SK-N-SH treated with all-trans-retinoic acid at 6 μM for 48 hours (cell line): ENCODE measurements at regions not wholly inside any gene's neighbourhood (a gene's known extent, or its start where the extent isn't known, plus 50 kb on each side); places are given as distances from the start of the nearest gene placed in this dataset.

Experiments
- ATAC-seq: fragments of 200-7000 bp; cut with Tn5 transposase; 3 replicates; pipeline ENCODE4 v1.9.1; 2020; ENCODE audit warnings: mild to moderate bottlenecking, moderate library complexity
- ARNTL ChIP-seq: fragments of 450-650 bp; formaldehyde crosslinking; IDR thresholded peaks from 2 replicates; pipeline ENCODE4 v1.5.0; 2020; ENCODE audit warnings: low read depth, mild to moderate bottlenecking, moderate library complexity, borderline replicate concordance
- BACH2 ChIP-seq: fragments of 250-450 bp; sonication (Bioruptor Pico); IDR thresholded peaks from 2 replicates; pipeline ENCODE4 v1.9.0; 2021; ENCODE audit warnings: mild to moderate bottlenecking, borderline replicate concordance
- CSDC2 ChIP-seq: fragments of 250-450 bp; sonication (Bioruptor Pico); IDR thresholded peaks from 2 replicates; pipeline ENCODE4 v1.5.0; 2020; ENCODE audit warnings: mild to moderate bottlenecking, moderate library complexity
- CSRNP3 ChIP-seq: fragments of 250-450 bp; sonication (Bioruptor Pico); IDR thresholded peaks from 2 replicates; pipeline ENCODE4 v1.5.1; 2021; ENCODE audit warnings: mild to moderate bottlenecking, moderate library complexity
- ESRRG ChIP-seq: fragments of 250-450 bp; sonication (Bioruptor Pico); IDR thresholded peaks from 2 replicates; pipeline ENCODE4 v1.6.1; 2021; ENCODE audit warnings: mild to moderate bottlenecking
- GLIS3 ChIP-seq: fragments of 250-450 bp; sonication (Bioruptor Pico); IDR thresholded peaks from 2 replicates; pipeline ENCODE4 v1.5.0; 2020; ENCODE audit warnings: mild to moderate bottlenecking, moderate library complexity
- ISL1 ChIP-seq: fragments of 250-450 bp; sonication (Bioruptor Pico); IDR thresholded peaks from 2 replicates; pipeline ENCODE4 v2.1.2; 2022; ENCODE audit warnings: mild to moderate bottlenecking, moderate library complexity
- OSR1 ChIP-seq: fragments of 250-450 bp; sonication (Bioruptor Pico); IDR thresholded peaks from 2 replicates; pipeline ENCODE4 v1.8.0; 2022; ENCODE audit warnings: moderate library complexity, mild to moderate bottlenecking, inconsistent platforms
- PPARA ChIP-seq: fragments of 250-450 bp; sonication (Bioruptor Pico); IDR thresholded peaks from 2 replicates; pipeline ENCODE4 v1.5.0; 2020; ENCODE audit warnings: mild to moderate bottlenecking, borderline replicate concordance
- RARB ChIP-seq: fragments of 250-450 bp; sonication (Bioruptor Pico); IDR thresholded peaks from 2 replicates; pipeline ENCODE4 v1.8.0; 2021; ENCODE audit warnings: mild to moderate bottlenecking, moderate library complexity
- TCF4 ChIP-seq: fragments of 250-450 bp; sonication (Bioruptor Pico); IDR thresholded peaks from 2 replicates; pipeline ENCODE4 v1.8.0; 2021; ENCODE audit warnings: mild to moderate bottlenecking, moderate library complexity, borderline replicate concordance
- TOX ChIP-seq: fragments of 250-450 bp; sonication (Bioruptor Pico); IDR thresholded peaks from 2 replicates; pipeline ENCODE4 v1.8.0; 2021; ENCODE audit warnings: mild to moderate bottlenecking, moderate library complexity, borderline replicate concordance
- ZC3H10 ChIP-seq: fragments of 250-450 bp; sonication (Bioruptor Pico); IDR thresholded peaks from 2 replicates; pipeline ENCODE4 v1.5.1; 2021; ENCODE audit warnings: mild to moderate bottlenecking, moderate library complexity
- ZFP3 ChIP-seq: fragments of 250-450 bp; sonication (Bioruptor Pico); IDR thresholded peaks from 2 replicates; pipeline ENCODE4 v1.5.0; 2020; ENCODE audit warnings: mild to moderate bottlenecking, moderate library complexity
- ZNF565 ChIP-seq: fragments of 450-650 bp; formaldehyde crosslinking; conservative IDR thresholded peaks from 2 replicates; pipeline ENCODE4 v1.5.0; 2020; ENCODE audit warnings: low read depth, mild to moderate bottlenecking, moderate library complexity
- ZNF70 ChIP-seq: fragments of 450-650 bp; formaldehyde crosslinking; IDR thresholded peaks from 2 replicates; pipeline ENCODE4 v1.5.0; 2020; ENCODE audit warnings: mild to moderate bottlenecking, moderate library complexity
- ZNF8 ChIP-seq: fragments of 450-650 bp; formaldehyde crosslinking; IDR thresholded peaks from 2 replicates; pipeline ENCODE4 v1.5.0; 2020; ENCODE audit warnings: mild to moderate bottlenecking, moderate library complexity
- TF ChIP-seq, protein P1 (sequence below): fragments of 250-450 bp; sonication (Bioruptor Pico); IDR thresholded peaks from 2 replicates; pipeline ENCODE4 v1.5.1; 2020; ENCODE audit warnings: low read depth, mild to moderate bottlenecking, moderate library complexity
- TF ChIP-seq, protein P2 (sequence below): fragments of 250-450 bp; sonication (Bioruptor Pico); IDR thresholded peaks from 2 replicates; pipeline ENCODE4 v1.5.0; 2020; ENCODE audit warnings: mild to moderate bottlenecking, moderate library complexity
- TF ChIP-seq, protein P3 (sequence below): fragments of 250-450 bp; sonication (Bioruptor Pico); IDR thresholded peaks from 2 replicates; pipeline ENCODE4 v1.8.0; 2021; ENCODE audit warnings: low read depth, mild to moderate bottlenecking, moderate library complexity, borderline replicate concordance
- TF ChIP-seq, protein P4 (sequence below): fragments of 250-450 bp; sonication (Bioruptor Pico); IDR thresholded peaks from 2 replicates; pipeline ENCODE4 v1.8.0; 2020; ENCODE audit warnings: mild to moderate bottlenecking, moderate library complexity, borderline replicate concordance

DNA sequence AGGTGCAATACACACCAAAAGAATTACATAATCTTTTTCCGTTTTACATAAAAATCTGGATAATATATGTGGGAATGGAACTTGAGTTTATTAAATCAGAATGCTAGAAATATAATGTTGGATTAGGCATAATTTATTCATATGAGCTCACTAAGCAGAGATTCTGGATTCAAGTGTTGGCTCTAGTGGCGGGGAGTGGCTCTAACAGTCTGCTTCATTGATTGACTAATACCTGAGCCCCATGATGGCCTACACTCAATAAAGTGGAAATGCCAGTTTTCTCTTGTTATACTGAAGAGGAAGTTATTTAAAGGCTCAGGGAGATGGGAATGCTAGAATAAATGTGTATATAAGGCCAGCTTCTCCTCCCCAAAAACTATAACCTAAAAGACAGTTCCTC, 285.5 kb upstream of the MOCS1 start:
- no peak for ATAC-seq
- TF ChIP-seq ESRRG: no peak
- TF ChIP-seq, all 23 proteins: peak for 0

DNA sequence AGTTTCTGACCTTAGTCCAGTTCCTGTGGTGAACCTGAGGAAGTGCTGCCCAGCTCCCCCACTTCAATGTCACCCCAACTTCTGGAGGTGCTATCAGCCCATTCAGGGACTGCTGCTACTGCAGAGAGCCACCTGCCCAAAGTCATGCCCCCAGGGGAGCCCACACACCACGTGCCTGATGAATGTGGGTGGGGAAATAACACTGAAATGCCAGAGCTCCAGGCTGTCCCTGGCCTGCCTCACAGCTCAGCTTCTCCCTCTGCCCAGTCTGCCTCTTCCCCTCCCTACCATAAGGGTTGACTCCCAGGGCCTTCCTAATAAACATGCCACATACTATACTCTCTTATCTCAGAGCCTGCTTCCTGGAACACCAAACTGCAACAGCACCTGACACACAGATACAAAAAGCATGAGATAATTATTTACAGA, 276.4 kb upstream of the MOCS1 start:
- ATAC-seq: no peak
- no peak for TF ChIP-seq BACH2 (CRISPR knock-in tag)
- no peak for TF ChIP-seq ISL1 (CRISPR knock-in tag)
- no peak for TF ChIP-seq OSR1 (CRISPR knock-in tag)
- no peak for TF ChIP-seq TOX (CRISPR knock-in tag)
- no peak for TF ChIP-seq CSDC2
- TF ChIP-seq ZNF565 (CRISPR knock-in tag): no peak
- no peak for TF ChIP-seq ZFP3 (CRISPR knock-in tag)
- TF ChIP-seq GLIS3: no peak
- no peak for TF ChIP-seq PPARA (CRISPR knock-in tag)
- no peak for TF ChIP-seq ARNTL (CRISPR knock-in tag)
- TF ChIP-seq, protein P1, sequence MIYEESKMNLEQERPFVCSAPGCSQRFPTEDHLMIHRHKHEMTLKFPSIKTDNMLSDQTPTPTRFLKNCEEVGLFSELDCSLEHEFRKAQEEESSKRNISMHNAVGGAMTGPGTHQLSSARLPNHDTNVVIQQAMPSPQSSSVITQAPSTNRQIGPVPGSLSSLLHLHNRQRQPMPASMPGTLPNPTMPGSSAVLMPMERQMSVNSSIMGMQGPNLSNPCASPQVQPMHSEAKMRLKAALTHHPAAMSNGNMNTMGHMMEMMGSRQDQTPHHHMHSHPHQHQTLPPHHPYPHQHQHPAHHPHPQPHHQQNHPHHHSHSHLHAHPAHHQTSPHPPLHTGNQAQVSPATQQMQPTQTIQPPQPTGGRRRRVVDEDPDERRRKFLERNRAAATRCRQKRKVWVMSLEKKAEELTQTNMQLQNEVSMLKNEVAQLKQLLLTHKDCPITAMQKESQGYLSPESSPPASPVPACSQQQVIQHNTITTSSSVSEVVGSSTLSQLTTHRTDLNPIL (CRISPR knock-in tag): no peak
- TF ChIP-seq TCF4: no peak
- TF ChIP-seq, protein P2, sequence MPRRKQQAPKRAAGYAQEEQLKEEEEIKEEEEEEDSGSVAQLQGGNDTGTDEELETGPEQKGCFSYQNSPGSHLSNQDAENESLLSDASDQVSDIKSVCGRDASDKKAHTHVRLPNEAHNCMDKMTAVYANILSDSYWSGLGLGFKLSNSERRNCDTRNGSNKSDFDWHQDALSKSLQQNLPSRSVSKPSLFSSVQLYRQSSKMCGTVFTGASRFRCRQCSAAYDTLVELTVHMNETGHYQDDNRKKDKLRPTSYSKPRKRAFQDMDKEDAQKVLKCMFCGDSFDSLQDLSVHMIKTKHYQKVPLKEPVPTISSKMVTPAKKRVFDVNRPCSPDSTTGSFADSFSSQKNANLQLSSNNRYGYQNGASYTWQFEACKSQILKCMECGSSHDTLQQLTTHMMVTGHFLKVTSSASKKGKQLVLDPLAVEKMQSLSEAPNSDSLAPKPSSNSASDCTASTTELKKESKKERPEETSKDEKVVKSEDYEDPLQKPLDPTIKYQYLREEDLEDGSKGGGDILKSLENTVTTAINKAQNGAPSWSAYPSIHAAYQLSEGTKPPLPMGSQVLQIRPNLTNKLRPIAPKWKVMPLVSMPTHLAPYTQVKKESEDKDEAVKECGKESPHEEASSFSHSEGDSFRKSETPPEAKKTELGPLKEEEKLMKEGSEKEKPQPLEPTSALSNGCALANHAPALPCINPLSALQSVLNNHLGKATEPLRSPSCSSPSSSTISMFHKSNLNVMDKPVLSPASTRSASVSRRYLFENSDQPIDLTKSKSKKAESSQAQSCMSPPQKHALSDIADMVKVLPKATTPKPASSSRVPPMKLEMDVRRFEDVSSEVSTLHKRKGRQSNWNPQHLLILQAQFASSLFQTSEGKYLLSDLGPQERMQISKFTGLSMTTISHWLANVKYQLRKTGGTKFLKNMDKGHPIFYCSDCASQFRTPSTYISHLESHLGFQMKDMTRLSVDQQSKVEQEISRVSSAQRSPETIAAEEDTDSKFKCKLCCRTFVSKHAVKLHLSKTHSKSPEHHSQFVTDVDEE (CRISPR knock-in tag): no peak
- TF ChIP-seq CSRNP3: no peak
- TF ChIP-seq ZC3H10 (CRISPR knock-in tag): no peak
- TF ChIP-seq, protein P3, sequence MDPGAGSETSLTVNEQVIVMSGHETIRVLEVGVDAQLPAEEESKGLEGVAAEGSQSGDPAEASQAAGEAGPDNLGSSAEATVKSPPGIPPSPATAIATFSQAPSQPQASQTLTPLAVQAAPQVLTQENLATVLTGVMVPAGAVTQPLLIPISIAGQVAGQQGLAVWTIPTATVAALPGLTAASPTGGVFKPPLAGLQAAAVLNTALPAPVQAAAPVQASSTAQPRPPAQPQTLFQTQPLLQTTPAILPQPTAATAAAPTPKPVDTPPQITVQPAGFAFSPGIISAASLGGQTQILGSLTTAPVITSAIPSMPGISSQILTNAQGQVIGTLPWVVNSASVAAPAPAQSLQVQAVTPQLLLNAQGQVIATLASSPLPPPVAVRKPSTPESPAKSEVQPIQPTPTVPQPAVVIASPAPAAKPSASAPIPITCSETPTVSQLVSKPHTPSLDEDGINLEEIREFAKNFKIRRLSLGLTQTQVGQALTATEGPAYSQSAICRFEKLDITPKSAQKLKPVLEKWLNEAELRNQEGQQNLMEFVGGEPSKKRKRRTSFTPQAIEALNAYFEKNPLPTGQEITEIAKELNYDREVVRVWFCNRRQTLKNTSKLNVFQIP: no peak
- no peak for TF ChIP-seq ZNF8 (CRISPR knock-in tag)

- TF ChIP-seq ZFP3 (CRISPR knock-in tag): no peak
- no peak for TF ChIP-seq CSRNP3
- no peak for TF ChIP-seq RARB (CRISPR knock-in tag)
- TF ChIP-seq TCF4: no peak
- no peak for TF ChIP-seq OSR1 (CRISPR knock-in tag)
- TF ChIP-seq ISL1 (CRISPR knock-in tag): no peak
- TF ChIP-seq, protein P4, sequence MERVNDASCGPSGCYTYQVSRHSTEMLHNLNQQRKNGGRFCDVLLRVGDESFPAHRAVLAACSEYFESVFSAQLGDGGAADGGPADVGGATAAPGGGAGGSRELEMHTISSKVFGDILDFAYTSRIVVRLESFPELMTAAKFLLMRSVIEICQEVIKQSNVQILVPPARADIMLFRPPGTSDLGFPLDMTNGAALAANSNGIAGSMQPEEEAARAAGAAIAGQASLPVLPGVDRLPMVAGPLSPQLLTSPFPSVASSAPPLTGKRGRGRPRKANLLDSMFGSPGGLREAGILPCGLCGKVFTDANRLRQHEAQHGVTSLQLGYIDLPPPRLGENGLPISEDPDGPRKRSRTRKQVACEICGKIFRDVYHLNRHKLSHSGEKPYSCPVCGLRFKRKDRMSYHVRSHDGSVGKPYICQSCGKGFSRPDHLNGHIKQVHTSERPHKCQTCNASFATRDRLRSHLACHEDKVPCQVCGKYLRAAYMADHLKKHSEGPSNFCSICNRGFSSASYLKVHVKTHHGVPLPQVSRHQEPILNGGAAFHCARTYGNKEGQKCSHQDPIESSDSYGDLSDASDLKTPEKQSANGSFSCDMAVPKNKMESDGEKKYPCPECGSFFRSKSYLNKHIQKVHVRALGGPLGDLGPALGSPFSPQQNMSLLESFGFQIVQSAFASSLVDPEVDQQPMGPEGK (CRISPR knock-in tag): no peak
- no peak for TF ChIP-seq ZNF8 (CRISPR knock-in tag)
- no peak for TF ChIP-seq ESRRG
- TF ChIP-seq ARNTL (CRISPR knock-in tag): no peak
- no peak for TF ChIP-seq ZNF70 (CRISPR knock-in tag)
- TF ChIP-seq, protein P3: no peak
- TF ChIP-seq BACH2 (CRISPR knock-in tag): no peak
- TF ChIP-seq, all 23 proteins: peak for 0
- no peak for ATAC-seq
Observed at GRCh38 chr6:40205801-40206200, 271.5 kb upstream of the MOCS1 start.
